ENCODE measurements at regions not wholly inside any gene's neighbourhood (a gene's known extent, or its start where the extent isn't known, plus 50 kb on each side); places are given as distances from the start of the nearest gene placed in this dataset.

GRCh38 chr6:8277769-8278168 lies 157.6 kb downstream of the SLC35B3 start:
- DNase-seq (ENCODE audit: insufficient read length, low spot score), result no peak
- no peak for FAIRE-seq

GRCh38 chr6:8276148-8276547 lies 159.2 kb downstream of the SLC35B3 start:
- no peak for DNase-seq (ENCODE audit: insufficient read length, low spot score)
- no peak for FAIRE-seq

- no peak for FAIRE-seq
- no peak for DNase-seq (ENCODE audit: insufficient read length, low spot score)
Observed at GRCh38 chr6:8275667-8276066, 159.7 kb downstream of the SLC35B3 start.

GRCh38 chr6:8274226-8274625 lies 161.1 kb downstream of the SLC35B3 start:
- no peak for FAIRE-seq
- no peak for DNase-seq (ENCODE audit: insufficient read length, low spot score)

- FAIRE-seq (no peak), DNase-seq (ENCODE audit: insufficient read length, low spot score) (no peak)
Observed at GRCh38 chr6:8269872-8270454, 165.4 kb downstream of the SLC35B3 start.

GRCh38 chr6:8269094-8269493 lies 166.3 kb downstream of the SLC35B3 start:
- FAIRE-seq (no peak), DNase-seq (ENCODE audit: insufficient read length, low spot score) (no peak)

GRCh38 chr6:8268606-8269005 lies 166.3 kb upstream of the EEF1E1 start:
- DNase-seq (ENCODE audit: insufficient read length, low spot score) (no peak), FAIRE-seq (no peak)

GRCh38 chr6:8268156-8268555 lies 165.8 kb upstream of the EEF1E1 start:
- no peak for FAIRE-seq
- DNase-seq (ENCODE audit: insufficient read length, low spot score), result no peak

GRCh38 chr6:8260610-8261009 lies 158.3 kb upstream of the EEF1E1 start:
- DNase-seq (ENCODE audit: insufficient read length, low spot score) (no peak), FAIRE-seq (no peak)

- FAIRE-seq (no peak), DNase-seq (ENCODE audit: insufficient read length, low spot score) (no peak)
Observed at GRCh38 chr6:8246403-8246802, 144.1 kb upstream of the EEF1E1 start.

- DNase-seq (ENCODE audit: insufficient read length, low spot score) (no peak), FAIRE-seq (no peak)
Observed at GRCh38 chr6:8245726-8246125, 143.4 kb upstream of the EEF1E1 start.

- DNase-seq (ENCODE audit: insufficient read length, low spot score) (peak; percentile 11), FAIRE-seq (peak; percentile 23)
Observed at GRCh38 chr6:8243475-8243874, 141.1 kb upstream of the EEF1E1 start.

- FAIRE-seq, result no peak
- no peak for DNase-seq (ENCODE audit: insufficient read length, low spot score)
Observed at GRCh38 chr6:8242885-8243284, 140.5 kb upstream of the EEF1E1 start.

GRCh38 chr6:8240301-8240700 lies 138.0 kb upstream of the EEF1E1 start:
- FAIRE-seq (no peak), DNase-seq (ENCODE audit: insufficient read length, low spot score) (no peak)

GRCh38 chr6:8238773-8239683 lies 136.7 kb upstream of the EEF1E1 start:
- DNase-seq (ENCODE audit: insufficient read length, low spot score) (no peak), FAIRE-seq (no peak)

- DNase-seq (ENCODE audit: insufficient read length, low spot score) (no peak), FAIRE-seq (no peak)
Observed at GRCh38 chr6:8237668-8238067, 135.3 kb upstream of the EEF1E1 start.

- no peak for DNase-seq (ENCODE audit: insufficient read length, low spot score)
Observed at GRCh38 chr6:8236956-8237355, 134.6 kb upstream of the EEF1E1 start.

GRCh38 chr6:8234321-8234720 lies 132.0 kb upstream of the EEF1E1 start:
- DNase-seq (ENCODE audit: insufficient read length, low spot score), result no peak
- FAIRE-seq, result no peak

More at GRCh38 chr6:8236956-8237355, 134.6 kb upstream of the EEF1E1 start:
- FAIRE-seq, result no peak

- DNase-seq (ENCODE audit: insufficient read length, low spot score) (no peak), FAIRE-seq (no peak)
Observed at GRCh38 chr6:8231956-8232355, 129.6 kb upstream of the EEF1E1 start.

- FAIRE-seq (no peak), DNase-seq (ENCODE audit: insufficient read length, low spot score) (no peak)
Observed at GRCh38 chr6:8229915-8230756, 127.8 kb upstream of the EEF1E1 start.

GRCh38 chr6:8225113-8225512 lies 122.8 kb upstream of the EEF1E1 start:
- no peak for FAIRE-seq

More at GRCh38 chr6:8225113-8225512, 122.8 kb upstream of the EEF1E1 start:
- no peak for DNase-seq (ENCODE audit: insufficient read length, low spot score)

Data from HTR-8/SVneo (cell line).